HG02938 (cell line): ENCODE measurements at regions not wholly inside any gene's neighbourhood (a gene's known extent, or its start where the extent isn't known, plus 50 kb on each side); places are given as distances from the start of the nearest gene placed in this dataset.

Source experiments
- ATAC-seq: cut with Tn5 transposase; IDR thresholded peaks from one replicate; pipeline ENCODE4 v1.9.1; 2021; ENCODE audit warnings: mild to moderate bottlenecking, moderate library complexity; ENCODE audit not compliant: unreplicated experiment

DNA sequence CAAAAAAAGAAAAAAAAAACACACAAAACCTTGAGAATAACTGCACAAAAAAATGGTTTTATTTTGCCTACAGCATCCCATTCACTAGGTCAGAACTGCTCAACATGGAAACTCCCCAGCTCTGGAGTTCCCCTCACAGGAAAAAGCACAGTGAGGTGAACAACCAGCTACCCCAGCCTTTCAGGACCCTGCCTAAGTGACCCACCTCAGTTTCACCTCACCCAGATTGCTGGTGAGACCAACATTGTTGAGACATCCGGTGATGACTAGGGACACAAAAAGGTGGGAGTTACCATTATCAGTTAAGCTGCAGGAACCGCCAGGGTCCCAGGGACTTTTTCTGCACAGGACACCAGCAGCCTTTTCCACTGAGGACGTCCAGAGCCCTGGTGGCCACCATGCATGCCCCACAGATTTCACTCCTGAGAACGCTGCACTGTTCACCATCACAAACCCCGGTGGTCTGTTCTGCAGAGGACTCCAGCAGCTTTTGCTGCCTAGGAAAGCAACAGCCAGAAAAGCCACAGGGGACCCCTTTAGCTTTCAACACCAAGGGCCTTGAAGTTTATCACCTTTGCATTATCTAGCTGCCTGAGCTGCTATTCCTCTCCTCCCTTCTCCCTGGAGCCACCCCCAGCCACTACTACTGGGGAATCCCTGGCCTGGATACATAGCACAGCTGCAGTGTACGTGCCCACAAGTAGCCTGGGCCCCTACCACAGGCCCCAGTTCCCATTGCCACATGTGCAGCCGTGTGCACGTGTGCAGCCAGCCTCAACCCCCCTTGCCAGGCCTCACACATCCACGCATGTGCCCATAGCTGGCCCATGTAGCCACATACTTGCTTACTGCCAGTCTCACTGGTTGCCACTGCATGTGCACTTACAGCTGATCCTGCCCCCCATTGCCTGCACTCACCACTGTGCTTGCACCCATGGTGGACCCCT, 62.5 kb upstream of the FAR2 start:
- no peak for ATAC-seq

DNA sequence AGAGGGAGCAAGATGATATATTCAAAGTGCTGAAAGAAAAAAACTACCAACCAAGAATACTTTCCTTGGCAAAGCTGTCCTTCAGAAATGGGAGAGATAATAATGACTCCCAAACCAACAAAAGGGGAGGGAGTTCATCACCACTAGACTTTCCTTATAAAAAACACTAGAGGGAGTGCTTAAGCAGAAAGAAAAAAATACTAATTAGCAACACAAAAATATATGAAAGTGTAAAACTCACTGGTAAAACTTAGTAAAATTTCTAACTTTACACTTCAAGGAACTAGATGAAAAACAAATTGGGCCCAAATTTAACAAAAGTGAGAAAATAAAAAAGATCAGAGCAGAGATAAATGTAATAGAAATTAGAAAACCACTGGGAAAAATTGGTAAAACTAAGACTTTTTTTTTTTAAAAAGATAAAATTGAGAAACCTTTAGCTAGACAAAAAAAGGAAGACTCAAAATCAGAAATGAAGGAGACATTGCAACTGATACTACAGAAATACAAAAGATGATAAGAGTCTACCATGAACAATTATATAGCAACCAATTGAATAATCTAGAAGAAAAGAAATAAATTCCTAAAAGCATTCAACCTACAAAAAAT, 60.4 kb upstream of the FAR2 start:
- no peak for ATAC-seq
